AG04450 (cell line): ENCODE measurements at regions not wholly inside any gene's neighbourhood (a gene's known extent, or its start where the extent isn't known, plus 50 kb on each side); places are given as distances from the start of the nearest gene placed in this dataset.

Source experiments
- CTCF ChIA-PET: fragments of 300-600, 350-600 bp; formaldehyde crosslinking; extraction: SDS; loops from one replicate; lab custom pipeline; 2022; ENCODE audit warnings: antibody characterized with exemption, inconsistent platforms; lab: Charles Lee
- POLR2A ChIA-PET: fragments of 350-600 bp; formaldehyde crosslinking; extraction: SDS; loops from one replicate; lab custom pipeline; 2021; ENCODE audit warnings: antibody characterized with exemption, inconsistent platforms; lab: Yijun Ruan, JAX
- DNase-seq: peaks from one replicate; pipeline ENCODE4 v3.0.0-alpha.2; 2011; ENCODE audit warnings: low read depth, low spot score
- H3K27ac ChIP-seq: one replicate; pipeline ENCODE4 v1.5.1; 2012; ENCODE audit warnings: low read depth, low read length, control low read depth
- H3K27me3 ChIP-seq: one replicate; pipeline ENCODE4 v1.6.0; 2012; ENCODE audit warnings: low read length; ENCODE audit not compliant: control insufficient read depth, insufficient read depth
- H3K4me3 ChIP-seq: 2 replicates; pipeline ENCODE4 v1.5.1; 2011; ENCODE audit warnings: mild to moderate bottlenecking, low read depth, low read length, control low read depth
- H3K9me3 ChIP-seq: 2 replicates; pipeline ENCODE4 v1.5.1; 2012; ENCODE audit warnings: low read length; ENCODE audit not compliant: control insufficient read depth, insufficient read depth
- CTCF ChIP-seq: IDR thresholded peaks from 2 replicates; pipeline ENCODE4 v1.5.1; 2011; ENCODE audit warnings: low read depth, low read length, control low read depth, inconsistent platforms

- no peaks in the 10 kb centered on the region for H3K9me3 ChIP-seq
- ChIA-PET POLR2A (no interaction called here), CTCF (no interaction called here)
- TF ChIP-seq CTCF, result no peak
- no peak overlapping the region for H3K4me3 ChIP-seq
- no peaks in the 10 kb centered on the region for H3K27me3 ChIP-seq
- DNase-seq, result no peak
- H3K27ac ChIP-seq, result no peak overlapping the region
These were observed 130.9 kb upstream of the FBN2 start for GRCh38 chr5:128668921-128669320.

- DNase-seq, result no peak
These were observed 131.8 kb upstream of the FBN2 start for GRCh38 chr5:128669803-128670202.

GRCh38 chr5:128671943-128672342, 133.9 kb upstream of the FBN2 start:
- DNase-seq, result no peak
- Histone ChIP-seq H3K27ac (no peak overlapping the region), H3K4me3 (no peak overlapping the region), H3K27me3 (no peaks in the 10 kb centered on the region), H3K9me3 (no peaks in the 10 kb centered on the region)
- ChIA-PET CTCF (interaction anchor here (1.6 kb wide), 1 partner anchor 49 kb away, joined by 3 read pairs; no protein-coding TSS in a partner anchor), POLR2A (no interaction called here)
- TF ChIP-seq CTCF, result no peak

More at GRCh38 chr5:128669803-128670202, 131.8 kb upstream of the FBN2 start:
- ChIA-PET CTCF (no interaction called here), POLR2A (no interaction called here)
- no peak for TF ChIP-seq CTCF
- H3K9me3 ChIP-seq, result no peaks in the 10 kb centered on the region
- H3K4me3 ChIP-seq, result no peak overlapping the region
- no peak overlapping the region for H3K27ac ChIP-seq
- H3K27me3 ChIP-seq, result no peaks in the 10 kb centered on the region

GRCh38 chr5:128673000-128673399, 135.0 kb upstream of the FBN2 start:
- Histone ChIP-seq H3K9me3 (no peaks in the 10 kb centered on the region), H3K4me3 (no peak overlapping the region), H3K27me3 (no peaks in the 10 kb centered on the region), H3K27ac (no peak overlapping the region)
- no peak for TF ChIP-seq CTCF
- POLR2A ChIA-PET, result no interaction called here
- no peak for DNase-seq
- CTCF ChIA-PET, result interaction anchor here (0.7 to 1.6 kb wide), 5 partner anchors 50 to 461 kb away, joined by 3 to 5 read pairs (median 3); partner anchors contain the start of gene FBN2

GRCh38 chr5:128673411-128673957, 135.4 kb upstream of the FBN2 start:
- no peak overlapping the region for H3K27ac ChIP-seq
- CTCF ChIA-PET, result interaction anchor here (0.7 to 2.5 kb wide), 8 partner anchors 10 to 461 kb away, joined by 3 to 14 read pairs (median 4); partner anchors contain the start of gene FBN2
- H3K4me3 ChIP-seq, result no peak overlapping the region
- POLR2A ChIA-PET, result no interaction called here
- H3K27me3 ChIP-seq, result no peaks in the 10 kb centered on the region
- no peak for DNase-seq
- no peak for TF ChIP-seq CTCF
- no peaks in the 10 kb centered on the region for H3K9me3 ChIP-seq
